ENCODE measurements at regions not wholly inside any gene's neighbourhood (a gene's known extent, or its start where the extent isn't known, plus 50 kb on each side); places are given as distances from the start of the nearest gene placed in this dataset.

- H3K4me1 ChIP-seq (ENCODE audit: control insufficient read depth in 1 of 2, extremely low read depth in 1 of 2, insufficient read depth in 2 of 2, low read length in 2 of 2): no peaks in the 10 kb centered on the region
- no peak for DNase-seq
- no CpG with 5 or more reads among the region's 1 CpG for WGBS (ENCODE audit: insufficient coverage)
- ChIA-PET CTCF (no interaction called here), POLR2A (no interaction called here)
- H3K27ac ChIP-seq (ENCODE audit: low read length): no peak overlapping the region
- H3K9me3 Mint-ChIP-seq: peaks cover 14 to 20% (median 19%) of the 10 kb centered on the region in 3 donors
- peaks cover 2 to 6% of the 10 kb centered on the region in 2 donors for H3K27me3 Mint-ChIP-seq
- no peak for ATAC-seq (replicated peaks in 1 of 4)
- H3K9me3 ChIP-seq: no peaks in the 10 kb centered on the region
- no peaks in the 10 kb centered on the region for H3K36me3 Mint-ChIP-seq
- no peak overlapping the region for H3K27ac Mint-ChIP-seq
- H3K36me3 ChIP-seq (ENCODE audit: control insufficient read depth in 2 of 2, extremely low read depth in 1 of 2, insufficient read depth in 1 of 2, low read length in 1 of 2): no peaks in the 10 kb centered on the region
- no peak overlapping the region for H3K4me3 Mint-ChIP-seq
- H3K4me3 ChIP-seq (ENCODE audit: control insufficient read depth in 1 of 2, extremely low read depth in 1 of 2, low read length in 1 of 2): no peak overlapping the region
- H3K27me3 ChIP-seq (replicated peaks in 1 of 2; ENCODE audit: control insufficient read depth in 2 of 2, extremely low read depth in 1 of 2, insufficient read depth in 2 of 2, low read length in 1 of 2): no peaks in the 10 kb centered on the region
- H3K4me1 Mint-ChIP-seq: no peaks in the 10 kb centered on the region
Observed at GRCh38 chr10:95122736-95123135, 53.4 kb upstream of the CYP2C8 start.

GRCh38 chr10:95121904-95122303, 52.6 kb upstream of the CYP2C8 start:
- Mint-ChIP-seq H3K9me3 (peaks cover 16 to 21% (median 20%) of the 10 kb centered on the region in 3 donors), H3K36me3 (no peaks in the 10 kb centered on the region), H3K4me3 (no peak overlapping the region), H3K4me1 (no peaks in the 10 kb centered on the region), H3K27me3 (peaks cover 2 to 6% of the 10 kb centered on the region in 2 donors), H3K27ac (no peak overlapping the region)
- Histone ChIP-seq H3K4me1 (ENCODE audit: control insufficient read depth in 1 of 2, extremely low read depth in 1 of 2, insufficient read depth in 2 of 2, low read length in 2 of 2) (no peaks in the 10 kb centered on the region), H3K27ac (ENCODE audit: low read length) (no peak overlapping the region), H3K36me3 (ENCODE audit: control insufficient read depth in 2 of 2, extremely low read depth in 1 of 2, insufficient read depth in 1 of 2, low read length in 1 of 2) (no peaks in the 10 kb centered on the region), H3K27me3 (replicated peaks in 1 of 2; ENCODE audit: control insufficient read depth in 2 of 2, extremely low read depth in 1 of 2, insufficient read depth in 2 of 2, low read length in 1 of 2) (no peaks in the 10 kb centered on the region), H3K4me3 (ENCODE audit: control insufficient read depth in 1 of 2, extremely low read depth in 1 of 2, low read length in 1 of 2) (no peak overlapping the region), H3K9me3 (no peaks in the 10 kb centered on the region)
- WGBS (ENCODE audit: insufficient coverage): 100% methylated on average over 2 of the region's 2 CpGs
- ChIA-PET CTCF (interaction anchor here in 1 of 2 donors (0.6 kb wide), 1 partner anchor 567 kb away, joined by 3 read pairs; no protein-coding TSS in a partner anchor), POLR2A (no interaction called here)
- ATAC-seq (replicated peaks in 1 of 4): no peak
- DNase-seq: no peak

Measured in T-cell (primary cell).